ENCODE measurements at regions not wholly inside any gene's neighbourhood (a gene's known extent, or its start where the extent isn't known, plus 50 kb on each side); places are given as distances from the start of the nearest gene placed in this dataset.
"Not testable (repeated sequence)": the region's sequence is repeated elsewhere in the genome, so short reads cannot be mapped to it uniquely, and the experiment has no call there.

DNA sequence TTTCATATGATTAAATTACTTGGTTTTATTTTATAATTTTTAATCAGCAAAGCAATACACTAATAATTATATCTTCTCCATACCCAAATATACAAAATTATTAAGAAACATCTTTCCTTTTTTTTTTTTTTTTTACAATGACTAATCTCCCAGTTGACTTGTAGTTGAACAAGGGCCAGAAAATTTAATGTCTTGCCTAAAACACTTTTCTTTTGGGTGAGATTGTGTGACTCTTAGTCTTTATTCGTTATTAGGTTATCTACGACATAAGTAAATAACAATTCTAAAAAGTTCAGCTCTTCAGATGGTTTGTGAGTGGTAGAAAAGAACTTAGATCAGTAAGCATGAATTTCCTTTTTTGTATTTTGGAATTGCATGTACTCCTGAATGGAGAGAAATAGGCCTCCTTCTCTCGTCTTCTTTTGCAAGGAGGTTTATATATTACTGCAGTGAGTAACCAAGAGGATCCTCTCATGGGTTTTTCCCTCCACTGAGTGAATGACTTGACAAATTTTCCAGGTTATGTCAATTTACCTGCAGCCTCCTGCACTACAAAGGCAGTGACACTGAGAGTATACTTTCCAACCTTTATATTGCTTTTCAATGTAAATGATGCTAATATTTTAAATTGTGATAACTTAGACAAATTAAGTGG lies 364.5 kb upstream of the CITED2 start:
- Histone ChIP-seq H3K36me3 (ENCODE audit: control insufficient read depth, insufficient read depth, low read length) (no peaks in the 10 kb centered on the region), H3K27me3 (ENCODE audit: control insufficient read depth, insufficient read depth, low read length) (no peaks in the 10 kb centered on the region), H3K4me1 (ENCODE audit: control insufficient read depth, insufficient read depth, low read length) (peaks cover 3% of the 10 kb centered on the region), H3K27ac (ENCODE audit: low read depth, low read length) (no peak overlapping the region), H3K4me3 (ENCODE audit: low read length) (no peak overlapping the region), H3K9ac (ENCODE audit: low read length) (no peak overlapping the region)

DNA sequence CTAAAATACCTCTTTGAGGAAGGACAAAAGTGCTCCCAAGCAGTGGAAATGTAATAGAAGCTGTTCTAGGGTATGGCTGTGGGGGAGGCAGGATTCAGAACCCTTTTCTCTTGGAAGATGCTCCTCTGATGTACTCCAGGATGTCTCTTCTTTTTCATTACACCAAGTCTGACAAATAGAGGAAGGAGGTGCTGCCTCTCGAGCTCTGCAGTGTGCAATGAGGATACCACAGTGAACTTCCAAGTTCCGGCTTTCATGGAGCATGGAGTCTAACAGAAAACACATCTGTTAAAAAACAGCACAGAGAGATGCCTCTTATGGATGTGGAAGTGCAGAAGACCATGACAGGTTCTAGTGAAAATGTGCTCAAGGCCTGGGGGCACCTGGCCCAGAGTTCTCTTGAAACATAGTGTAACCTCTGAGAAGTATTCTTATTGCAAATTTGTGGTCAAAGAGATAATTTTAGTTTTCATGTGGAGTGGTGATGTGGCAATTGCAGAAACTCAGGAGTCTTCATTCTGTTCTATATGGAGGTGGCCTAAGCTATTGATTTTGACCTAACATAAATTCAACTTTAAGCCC lies 362.0 kb upstream of the CITED2 start:
- no peaks in the 10 kb centered on the region for H3K27me3 ChIP-seq (ENCODE audit: control insufficient read depth, insufficient read depth, low read length)
- H3K4me3 ChIP-seq (ENCODE audit: low read length): no peak overlapping the region
- no peaks in the 10 kb centered on the region for H3K36me3 ChIP-seq (ENCODE audit: control insufficient read depth, insufficient read depth, low read length)
- H3K4me1 ChIP-seq (ENCODE audit: control insufficient read depth, insufficient read depth, low read length): peaks cover 2% of the 10 kb centered on the region
- H3K27ac ChIP-seq (ENCODE audit: low read depth, low read length): no peak overlapping the region
- H3K9ac ChIP-seq (ENCODE audit: low read length): no peak overlapping the region

DNA sequence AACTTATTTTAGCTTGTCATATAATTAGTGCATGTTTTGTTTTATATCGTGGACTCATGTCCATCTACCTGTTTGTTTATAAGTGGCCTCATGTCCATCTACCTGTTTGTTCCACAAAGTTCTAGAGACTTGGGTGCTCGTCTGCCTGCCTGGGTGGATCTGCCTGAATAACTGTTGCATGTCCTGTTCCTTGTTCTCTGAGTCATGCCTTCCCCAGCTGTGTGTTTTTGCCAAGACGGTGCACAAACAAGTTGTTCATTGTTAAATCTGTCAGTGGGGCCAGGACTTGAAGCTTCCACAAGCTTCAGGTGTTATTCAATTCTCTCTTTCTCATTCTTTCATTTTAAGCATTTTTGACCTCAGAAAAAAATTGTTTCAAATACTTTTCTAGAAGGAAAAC lies 358.0 kb upstream of the CITED2 start:
- Histone ChIP-seq H3K4me3 (ENCODE audit: low read length) (no peak overlapping the region), H3K4me1 (ENCODE audit: control insufficient read depth, insufficient read depth, low read length) (peaks cover 9% of the 10 kb centered on the region), H3K27me3 (ENCODE audit: control insufficient read depth, insufficient read depth, low read length) (no peaks in the 10 kb centered on the region), H3K9ac (ENCODE audit: low read length) (no peak overlapping the region), H3K36me3 (ENCODE audit: control insufficient read depth, insufficient read depth, low read length) (no peaks in the 10 kb centered on the region), H3K27ac (ENCODE audit: low read depth, low read length) (no peak overlapping the region)

DNA sequence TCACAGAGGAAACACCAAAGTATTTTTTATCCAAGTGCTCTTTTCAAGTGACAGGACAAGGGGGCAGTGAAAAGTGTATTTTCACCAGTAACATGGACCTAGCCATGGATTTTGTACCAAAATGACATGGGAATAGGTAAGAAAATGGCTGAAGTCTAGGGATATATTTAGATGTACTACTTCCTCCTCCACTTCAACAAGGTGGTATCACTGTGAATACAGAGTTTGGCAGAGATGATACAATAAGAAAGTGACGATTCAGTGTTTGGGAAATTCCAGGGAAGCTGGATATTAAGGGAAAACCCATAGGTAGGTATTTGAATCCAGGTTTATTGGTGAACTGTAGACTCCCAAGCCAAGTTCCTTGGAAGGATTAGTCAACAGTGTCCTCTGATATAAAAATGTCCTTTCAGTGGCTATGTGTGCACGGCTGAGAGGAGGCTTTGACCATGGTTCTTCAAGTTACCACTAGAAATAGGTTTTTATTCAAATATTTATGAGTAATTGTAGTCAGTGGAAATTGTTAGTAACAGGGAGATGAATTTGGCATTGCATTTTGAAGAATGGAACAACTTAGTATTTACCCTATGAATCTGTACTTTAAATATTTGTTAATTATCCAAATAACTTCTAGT lies 356.0 kb upstream of the CITED2 start:
- H3K4me3 ChIP-seq (ENCODE audit: low read length): no peak overlapping the region
- peaks cover 9% of the 10 kb centered on the region for H3K4me1 ChIP-seq (ENCODE audit: control insufficient read depth, insufficient read depth, low read length)
- H3K9ac ChIP-seq (ENCODE audit: low read length): no peak overlapping the region
- no peak overlapping the region for H3K27ac ChIP-seq (ENCODE audit: low read depth, low read length)
- no peaks in the 10 kb centered on the region for H3K36me3 ChIP-seq (ENCODE audit: control insufficient read depth, insufficient read depth, low read length)
- no peaks in the 10 kb centered on the region for H3K27me3 ChIP-seq (ENCODE audit: control insufficient read depth, insufficient read depth, low read length)

DNA sequence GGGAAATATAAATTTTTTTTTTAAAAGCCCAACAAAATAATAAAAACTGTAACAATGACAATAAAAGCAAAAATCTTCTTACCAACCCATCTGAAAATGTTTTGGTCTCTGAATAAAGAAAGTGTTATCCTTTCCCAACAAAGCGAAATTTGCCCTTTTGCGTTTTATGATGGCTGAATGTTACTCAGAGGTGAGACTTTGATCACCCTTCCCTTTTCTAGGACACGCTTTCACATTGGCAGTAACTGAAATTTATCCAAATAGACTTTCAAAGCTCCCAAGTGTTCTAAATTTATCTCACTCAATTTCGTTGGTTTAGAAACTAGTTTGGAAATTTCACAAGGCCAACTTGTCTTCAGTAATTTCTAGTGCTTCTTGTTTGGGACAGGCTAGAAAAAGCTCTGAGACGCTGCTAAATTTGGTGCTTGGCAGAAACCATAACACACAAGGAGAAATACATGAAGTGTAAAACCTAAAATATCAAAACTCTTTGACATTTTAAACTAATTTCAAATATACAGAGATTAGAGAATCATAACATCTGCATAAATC lies 354.5 kb upstream of the CITED2 start:
- peak overlapping the region; percentile 24 for H3K27ac ChIP-seq (ENCODE audit: low read depth, low read length)

DNA sequence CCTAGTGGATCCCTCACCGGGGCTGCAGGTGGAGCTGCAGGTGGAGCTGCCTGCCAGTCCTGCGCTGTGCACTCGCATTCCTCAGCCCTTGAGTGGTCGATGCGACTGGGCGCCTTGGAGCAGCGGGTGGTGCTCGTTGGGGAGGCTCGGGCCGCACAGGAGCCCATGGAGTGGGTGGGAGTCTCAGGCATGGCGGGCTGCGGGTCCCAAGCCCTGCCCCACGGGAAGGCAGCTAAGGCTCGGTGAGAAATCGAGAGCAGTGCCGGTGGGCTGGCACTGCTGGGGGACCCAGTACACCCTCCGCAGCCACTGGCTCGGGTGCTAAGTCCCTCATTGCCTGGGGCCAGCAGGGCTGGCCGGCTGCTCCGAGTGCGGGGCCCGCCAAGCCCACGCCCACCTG lies 351.8 kb upstream of the CITED2 start:
- not testable (repeated sequence) for H3K36me3 ChIP-seq (ENCODE audit: control insufficient read depth, insufficient read depth, low read length); H3K4me1 ChIP-seq (ENCODE audit: control insufficient read depth, insufficient read depth, low read length); H3K27ac ChIP-seq (ENCODE audit: low read depth, low read length); H3K4me3 ChIP-seq (ENCODE audit: low read length); H3K27me3 ChIP-seq (ENCODE audit: control insufficient read depth, insufficient read depth, low read length); H3K9ac ChIP-seq (ENCODE audit: low read length)

More for the DNA sequence above, 354.5 kb upstream of the CITED2 start:
- H3K4me3 ChIP-seq (ENCODE audit: low read length): no peak overlapping the region
- no peaks in the 10 kb centered on the region for H3K27me3 ChIP-seq (ENCODE audit: control insufficient read depth, insufficient read depth, low read length)
- H3K36me3 ChIP-seq (ENCODE audit: control insufficient read depth, insufficient read depth, low read length): no peaks in the 10 kb centered on the region
- no peak overlapping the region for H3K9ac ChIP-seq (ENCODE audit: low read length)
- peaks cover 9% of the 10 kb centered on the region for H3K4me1 ChIP-seq (ENCODE audit: control insufficient read depth, insufficient read depth, low read length)

DNA sequence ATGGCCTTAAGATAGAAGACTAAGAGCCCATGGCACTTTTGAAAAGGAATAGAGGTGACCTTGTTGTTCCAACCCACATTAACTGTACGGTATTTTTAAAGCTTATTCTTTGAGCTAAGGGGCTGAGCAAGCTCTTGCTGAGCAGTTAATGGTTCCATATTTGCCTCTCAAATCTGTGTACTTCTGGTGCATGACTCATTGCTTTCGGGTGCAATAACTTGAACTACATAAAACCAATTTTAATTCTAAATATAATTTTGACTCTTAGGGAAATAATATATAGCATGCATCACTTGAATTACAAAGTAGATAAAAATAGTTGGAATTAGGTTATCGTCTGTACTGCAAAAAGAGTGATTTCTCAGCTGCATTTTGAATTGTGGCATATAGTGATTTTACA lies 348.1 kb upstream of the CITED2 start:
- no peaks in the 10 kb centered on the region for H3K27me3 ChIP-seq (ENCODE audit: control insufficient read depth, insufficient read depth, low read length)
- H3K36me3 ChIP-seq (ENCODE audit: control insufficient read depth, insufficient read depth, low read length): no peaks in the 10 kb centered on the region
- no peak overlapping the region for H3K9ac ChIP-seq (ENCODE audit: low read length)
- no peaks in the 10 kb centered on the region for H3K4me1 ChIP-seq (ENCODE audit: control insufficient read depth, insufficient read depth, low read length)
- no peak overlapping the region for H3K4me3 ChIP-seq (ENCODE audit: low read length)
- no peak overlapping the region for H3K27ac ChIP-seq (ENCODE audit: low read depth, low read length)

DNA sequence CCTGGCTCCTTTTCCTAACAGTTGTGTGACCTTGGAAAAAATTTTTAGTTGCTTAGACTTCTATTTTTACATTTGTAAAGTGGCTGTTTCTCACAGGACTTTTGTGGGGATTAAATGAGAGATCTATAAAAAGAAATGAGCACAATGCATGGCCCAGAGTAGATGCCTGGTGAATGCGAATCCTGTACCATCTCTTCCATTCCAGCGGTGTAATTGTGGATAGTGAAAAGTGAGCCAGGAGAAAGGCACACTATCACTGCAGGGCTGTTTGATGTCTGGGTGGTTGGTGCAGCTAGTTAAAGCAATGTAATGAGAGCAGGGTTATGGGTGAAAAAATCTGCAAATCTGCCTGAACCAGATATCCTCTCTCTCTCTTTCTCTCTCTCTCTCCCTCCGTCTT lies 347.5 kb upstream of the CITED2 start:
- no peaks in the 10 kb centered on the region for H3K36me3 ChIP-seq (ENCODE audit: control insufficient read depth, insufficient read depth, low read length)
- H3K27me3 ChIP-seq (ENCODE audit: control insufficient read depth, insufficient read depth, low read length): no peaks in the 10 kb centered on the region
- H3K4me3 ChIP-seq (ENCODE audit: low read length): no peak overlapping the region
- H3K9ac ChIP-seq (ENCODE audit: low read length): no peak overlapping the region
- H3K4me1 ChIP-seq (ENCODE audit: control insufficient read depth, insufficient read depth, low read length): no peaks in the 10 kb centered on the region
- H3K27ac ChIP-seq (ENCODE audit: low read depth, low read length): no peak overlapping the region

DNA sequence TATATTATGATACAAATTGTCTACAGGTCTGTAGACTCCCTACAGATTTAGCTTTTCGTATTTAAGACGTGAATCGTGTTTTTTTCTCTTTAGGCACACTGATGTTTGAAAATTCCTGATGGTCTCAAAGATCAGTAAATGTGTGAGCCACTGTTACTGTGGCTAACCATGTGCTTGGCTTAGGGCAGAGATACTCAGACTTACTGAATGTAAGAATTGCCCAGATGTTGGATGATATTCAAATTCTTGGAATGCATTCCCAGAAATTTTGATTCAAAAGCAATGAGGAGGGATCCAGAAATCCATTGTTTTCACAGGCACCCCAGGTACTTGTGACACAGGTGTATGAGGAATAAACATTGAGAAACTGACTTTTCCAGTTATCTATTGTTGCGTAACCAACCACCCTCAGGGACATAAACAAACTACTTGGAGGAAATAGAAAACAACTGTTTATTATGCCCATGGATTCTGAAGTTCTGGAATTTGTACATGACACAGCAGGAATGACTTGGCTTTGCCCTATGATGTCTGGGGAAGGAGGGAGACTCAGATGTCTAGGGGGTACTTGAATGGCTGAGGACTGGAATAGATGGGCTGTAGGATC lies 339.6 kb upstream of the CITED2 start:
- peaks cover under 1% of the 10 kb centered on the region for H3K4me1 ChIP-seq (ENCODE audit: control insufficient read depth, insufficient read depth, low read length)
- no peaks in the 10 kb centered on the region for H3K36me3 ChIP-seq (ENCODE audit: control insufficient read depth, insufficient read depth, low read length)
- no peak overlapping the region for H3K9ac ChIP-seq (ENCODE audit: low read length)
- no peaks in the 10 kb centered on the region for H3K27me3 ChIP-seq (ENCODE audit: control insufficient read depth, insufficient read depth, low read length)
- H3K27ac ChIP-seq (ENCODE audit: low read depth, low read length): no peak overlapping the region
- H3K4me3 ChIP-seq (ENCODE audit: low read length): no peak overlapping the region

DNA sequence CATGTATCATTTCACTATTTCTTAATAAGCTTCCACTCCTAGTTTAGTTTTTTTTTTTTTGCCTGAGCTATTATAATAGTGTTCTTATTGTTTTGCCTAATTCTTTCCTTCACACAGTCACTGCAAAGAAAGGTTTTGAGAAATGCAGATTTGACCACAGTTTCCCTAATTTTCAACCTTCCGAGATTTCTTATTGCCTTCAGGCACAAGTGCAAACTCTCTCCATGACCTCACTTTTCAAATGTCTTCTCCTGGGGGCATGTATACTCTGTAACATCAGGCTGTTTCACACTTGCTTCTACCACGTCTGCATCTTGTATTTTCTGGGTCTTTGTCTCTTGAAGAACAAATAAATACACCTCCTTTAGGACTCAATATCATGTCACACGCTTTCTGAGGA lies 339.0 kb upstream of the CITED2 start:
- Histone ChIP-seq H3K27me3 (ENCODE audit: control insufficient read depth, insufficient read depth, low read length) (no peaks in the 10 kb centered on the region), H3K4me3 (ENCODE audit: low read length) (no peak overlapping the region), H3K27ac (ENCODE audit: low read depth, low read length) (no peak overlapping the region), H3K9ac (ENCODE audit: low read length) (no peak overlapping the region), H3K36me3 (ENCODE audit: control insufficient read depth, insufficient read depth, low read length) (no peaks in the 10 kb centered on the region), H3K4me1 (ENCODE audit: control insufficient read depth, insufficient read depth, low read length) (peaks cover 4% of the 10 kb centered on the region)

DNA sequence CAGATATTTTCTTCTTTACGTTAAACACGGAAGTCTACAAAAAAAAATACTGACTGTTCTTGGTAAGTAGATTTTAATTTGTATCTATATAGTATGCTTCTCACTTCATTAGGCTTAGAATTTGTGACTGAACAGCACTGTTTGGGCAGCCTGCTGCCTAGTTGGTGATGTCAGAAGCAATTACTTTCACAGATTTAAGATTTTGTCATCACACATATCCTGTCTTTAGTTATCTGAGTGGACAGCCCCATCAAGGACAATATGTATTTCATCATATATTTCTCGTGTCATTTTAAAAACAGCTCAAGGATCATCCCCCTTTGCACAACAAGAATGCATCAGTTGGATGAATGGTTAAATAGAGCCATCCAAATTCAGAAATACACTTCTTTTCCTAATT lies 338.4 kb upstream of the CITED2 start:
- no peaks in the 10 kb centered on the region for H3K27me3 ChIP-seq (ENCODE audit: control insufficient read depth, insufficient read depth, low read length)
- H3K4me3 ChIP-seq (ENCODE audit: low read length): no peak overlapping the region
- H3K36me3 ChIP-seq (ENCODE audit: control insufficient read depth, insufficient read depth, low read length): no peaks in the 10 kb centered on the region
- no peak overlapping the region for H3K27ac ChIP-seq (ENCODE audit: low read depth, low read length)
- peaks cover 5% of the 10 kb centered on the region for H3K4me1 ChIP-seq (ENCODE audit: control insufficient read depth, insufficient read depth, low read length)
- no peak overlapping the region for H3K9ac ChIP-seq (ENCODE audit: low read length)

DNA sequence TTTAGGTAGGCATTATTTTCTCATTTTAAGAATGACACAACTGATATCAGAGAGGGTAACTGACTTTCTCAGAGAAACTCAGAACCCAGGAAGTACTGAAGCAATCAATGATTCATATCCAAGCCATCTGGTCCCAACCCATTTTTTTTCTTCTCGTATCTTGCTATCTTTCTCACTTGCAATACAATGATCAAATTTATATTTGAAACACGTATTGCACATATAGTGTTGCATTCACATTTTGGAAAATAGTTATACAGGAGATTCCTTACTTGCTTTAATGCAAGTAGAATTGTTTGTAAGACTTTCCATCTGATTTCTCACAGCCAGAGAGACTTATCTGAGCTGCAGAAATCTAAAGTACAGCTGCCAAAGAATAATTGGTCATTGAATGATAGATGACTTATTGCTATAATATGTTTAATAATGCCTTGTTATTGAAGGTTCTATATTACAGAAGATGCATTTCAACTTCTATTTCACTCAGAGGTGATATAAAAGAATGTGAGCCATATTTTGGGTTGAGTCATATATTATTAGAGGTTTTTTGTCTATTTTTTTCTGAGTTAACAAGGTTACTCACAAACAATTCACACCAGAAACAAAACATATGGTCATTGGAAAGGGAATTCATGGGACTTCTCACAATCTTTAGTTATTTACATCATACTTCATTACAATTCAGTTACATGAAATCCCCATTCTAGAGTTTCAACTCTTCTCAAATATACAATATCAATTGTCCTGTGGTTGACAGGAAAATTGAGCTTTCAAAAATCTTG lies 337.5 kb upstream of the CITED2 start:
- peaks cover 9% of the 10 kb centered on the region for H3K4me1 ChIP-seq (ENCODE audit: control insufficient read depth, insufficient read depth, low read length)
- H3K36me3 ChIP-seq (ENCODE audit: control insufficient read depth, insufficient read depth, low read length): no peaks in the 10 kb centered on the region
- no peak overlapping the region for H3K4me3 ChIP-seq (ENCODE audit: low read length)
- no peak overlapping the region for H3K27ac ChIP-seq (ENCODE audit: low read depth, low read length)
- H3K9ac ChIP-seq (ENCODE audit: low read length): no peak overlapping the region
- no peaks in the 10 kb centered on the region for H3K27me3 ChIP-seq (ENCODE audit: control insufficient read depth, insufficient read depth, low read length)

All from rectal smooth muscle tissue (tissue), 1 donor.